ENCODE measurements at regions not wholly inside any gene's neighbourhood (a gene's known extent, or its start where the extent isn't known, plus 50 kb on each side); places are given as distances from the start of the nearest gene placed in this dataset.

GRCh38 chrX:28349888-28350287 is 237.4 kb upstream of the IL1RAPL1 start:
- TF ChIP-seq CTCF (IDR thresholded peaks at IDR 0.05) (no peak), EZH2 (IDR thresholded peaks at IDR 0.05; ENCODE audit: borderline replicate concordance, insufficient read depth, low read depth, low read length, poor library complexity, severe bottlenecking) (no peak)
